ENCODE measurements at regions not wholly inside any gene's neighbourhood (a gene's known extent, or its start where the extent isn't known, plus 50 kb on each side); places are given as distances from the start of the nearest gene placed in this dataset.

DNA sequence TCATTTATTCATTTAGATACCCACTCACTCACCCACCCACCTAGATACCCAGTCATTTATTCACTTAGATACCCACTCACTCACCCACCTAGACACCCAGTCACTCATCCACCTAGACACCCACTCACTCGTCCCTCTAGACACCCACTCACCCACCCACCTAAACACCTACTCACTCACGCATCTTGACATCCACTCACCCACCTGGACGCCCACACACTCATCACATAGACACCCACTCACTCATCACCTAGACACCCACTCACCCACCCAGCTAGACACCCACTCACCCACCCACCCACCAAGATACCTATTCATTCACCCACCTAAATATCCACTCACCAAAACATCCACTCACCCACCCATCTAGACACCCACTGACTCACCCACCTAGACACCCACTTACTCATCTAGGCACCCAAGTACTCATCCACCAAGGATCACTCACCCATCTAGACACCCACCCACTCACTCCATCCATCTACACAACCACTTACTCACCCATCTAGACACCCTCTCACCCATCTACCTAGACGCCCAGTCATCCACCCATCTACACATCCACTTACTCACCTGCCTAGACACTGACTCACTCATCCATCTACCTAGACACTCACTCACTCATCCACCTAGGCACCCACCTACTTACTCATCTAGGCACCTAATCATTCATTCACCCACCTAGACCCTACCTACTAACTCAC is 723.7 kb upstream of the RAB6C start:
- TF ChIP-seq CTCF (IDR thresholded peaks at IDR 0.05; ENCODE audit: low read depth, low read length) (no peak), EZH2phosphoT487 (IDR thresholded peaks at IDR 0.05; ENCODE audit: low read depth) (no peak)
